Vagina (tissue), 2 donors: ENCODE measurements at regions not wholly inside any gene's neighbourhood (a gene's known extent, or its start where the extent isn't known, plus 50 kb on each side); places are given as distances from the start of the nearest gene placed in this dataset.

Source experiments
- DNase-seq, 2 donors: peaks; one replicate each; pipeline ENCODE4 v3.0.0-alpha.2; 2017; ENCODE audit errors: extremely low spot score in 2 of 2
- H3K27ac ChIP-seq: fragments of 200-600 bp; sonication (generic); one replicate; pipeline ENCODE4 v1.5.1; 2019
- H3K27me3 ChIP-seq: fragments of 200-600 bp; sonication (generic); one replicate; pipeline ENCODE4 v1.5.1; 2019
- H3K36me3 ChIP-seq, 2 donors: fragments of 200-600 bp; sonication (generic); one replicate each; pipeline ENCODE4 v1.5.1; 2017 to 2019
- H3K4me1 ChIP-seq: fragments of 200-600 bp; sonication (generic); one replicate; pipeline ENCODE4 v1.5.1; 2019
- H3K4me3 ChIP-seq, 2 donors: fragments of 200-600 bp; sonication (generic); 1 replicate in 1 of 2; 2 replicates in 1 of 2; pipeline ENCODE4 v1.5.1; 2016 to 2019
- H3K9me3 ChIP-seq: fragments of 200-600 bp; sonication (generic); one replicate; pipeline ENCODE4 v1.5.1; 2019
- CTCF ChIP-seq, 3 experiments: fragments of 450-650 bp in 2 of 3; fragments of 200-600 bp in 1 of 3; sonication (generic) in 1 of 3; IDR thresholded peaks; one replicate each; pipeline ENCODE4 v1.5.1; 2017 to 2019; ENCODE audit warnings: antibody characterized with exemption in 3 of 3, mild to moderate bottlenecking in 2 of 3, moderate library complexity in 2 of 3
- POLR2A ChIP-seq, 2 donors: fragments of 450-650 bp; IDR thresholded peaks; one replicate each; pipeline ENCODE4 v1.6.1; 2017; ENCODE audit warnings: antibody characterized with exemption in 2 of 2, mild to moderate bottlenecking in 2 of 2, moderate library complexity in 2 of 2
- POLR2AphosphoS5 ChIP-seq, 2 donors: sonication (generic); formaldehyde crosslinking; IDR thresholded peaks; one replicate each; pipeline ENCODE4 v1.9.0; 2017; ENCODE audit warnings: antibody characterized with exemption in 2 of 2, mild to moderate bottlenecking in 2 of 2, low read depth in 1 of 2; ENCODE audit not compliant: insufficient read depth in 1 of 2
- intact Hi-C: fragments of 100-400 bp; cut with DNase I; formaldehyde crosslinking; loops from one replicate; pipeline ENCODE4 v1.15.1; 2023

GRCh38 chr15:93881310-93881709 lies 350.1 kb upstream of the MCTP2 start:
- Histone ChIP-seq H3K4me1 (peaks cover 9% of the 10 kb centered on the region), H3K9me3 (no peaks in the 10 kb centered on the region), H3K27ac (no peak overlapping the region), H3K36me3 (no peaks in the 10 kb centered on the region), H3K4me3 (no peak overlapping the region), H3K27me3 (no peaks in the 10 kb centered on the region)
- DNase-seq: no peak
- TF ChIP-seq POLR2A (IDR thresholded peaks at IDR 0.05) (no peak), CTCF (IDR thresholded peaks at IDR 0.05) (no peak), POLR2AphosphoS5 (IDR thresholded peaks at IDR 0.05; ENCODE audit: insufficient read depth in 1 of 2, low read depth in 1 of 2) (no peak)
- intact Hi-C loops: no loop called here

- Histone ChIP-seq H3K36me3 (no peaks in the 10 kb centered on the region), H3K4me3 (no peak overlapping the region), H3K27me3 (no peaks in the 10 kb centered on the region), H3K9me3 (no peaks in the 10 kb centered on the region), H3K4me1 (peaks cover 9% of the 10 kb centered on the region), H3K27ac (no peak overlapping the region)
- intact Hi-C loops: no loop called here
- no peak for DNase-seq
- no peak for TF ChIP-seq POLR2A (IDR thresholded peaks at IDR 0.05)
- no peak for TF ChIP-seq CTCF (IDR thresholded peaks at IDR 0.05)
- no peak for TF ChIP-seq POLR2AphosphoS5 (IDR thresholded peaks at IDR 0.05; ENCODE audit: insufficient read depth in 1 of 2, low read depth in 1 of 2)
These were observed 351.0 kb upstream of the MCTP2 start for GRCh38 chr15:93880358-93880757.

GRCh38 chr15:93870583-93870982 lies 360.8 kb upstream of the MCTP2 start:
- DNase-seq: no peak
- no peaks in the 10 kb centered on the region for H3K27me3 ChIP-seq
- intact Hi-C loops: no loop called here
- H3K4me3 ChIP-seq: no peak overlapping the region
- H3K4me1 ChIP-seq: no peaks in the 10 kb centered on the region
- H3K36me3 ChIP-seq: no peaks in the 10 kb centered on the region
- no peak overlapping the region for H3K27ac ChIP-seq
- TF ChIP-seq CTCF (IDR thresholded peaks at IDR 0.05): no peak
- no peak for TF ChIP-seq POLR2AphosphoS5 (IDR thresholded peaks at IDR 0.05; ENCODE audit: insufficient read depth in 1 of 2, low read depth in 1 of 2)
- H3K9me3 ChIP-seq: no peaks in the 10 kb centered on the region

GRCh38 chr15:93866948-93867347 lies 364.4 kb upstream of the MCTP2 start:
- Histone ChIP-seq H3K27ac (no peak overlapping the region), H3K36me3 (no peaks in the 10 kb centered on the region), H3K4me1 (no peaks in the 10 kb centered on the region), H3K4me3 (no peak overlapping the region), H3K9me3 (no peaks in the 10 kb centered on the region), H3K27me3 (no peaks in the 10 kb centered on the region)
- intact Hi-C loops: no loop called here
- no peak for DNase-seq
- TF ChIP-seq POLR2AphosphoS5 (IDR thresholded peaks at IDR 0.05; ENCODE audit: insufficient read depth in 1 of 2, low read depth in 1 of 2) (no peak), POLR2A (IDR thresholded peaks at IDR 0.05) (no peak), CTCF (IDR thresholded peaks at IDR 0.05) (no peak)

GRCh38 chr15:93866476-93866875 lies 364.9 kb upstream of the MCTP2 start:
- H3K4me1 ChIP-seq: no peaks in the 10 kb centered on the region
- TF ChIP-seq POLR2A (IDR thresholded peaks at IDR 0.05) (no peak), CTCF (IDR thresholded peaks at IDR 0.05) (no peak)
- intact Hi-C loops: no loop called here
- H3K27ac ChIP-seq: no peak overlapping the region
- no peaks in the 10 kb centered on the region for H3K27me3 ChIP-seq
- H3K4me3 ChIP-seq: no peak overlapping the region
- H3K9me3 ChIP-seq: no peaks in the 10 kb centered on the region
- H3K36me3 ChIP-seq: no peaks in the 10 kb centered on the region
- DNase-seq: no peak
